GM18519 (cell line): ENCODE measurements at regions not wholly inside any gene's neighbourhood (a gene's known extent, or its start where the extent isn't known, plus 50 kb on each side); places are given as distances from the start of the nearest gene placed in this dataset.

ENCODE experiments used
- ATAC-seq: cut with Tn5 transposase; IDR thresholded peaks from one replicate; pipeline ENCODE4 v1.9.1; 2021; ENCODE audit warnings: mild to moderate bottlenecking, moderate library complexity; ENCODE audit not compliant: unreplicated experiment, low FRiP score

- ATAC-seq = no peak
Observed at GRCh38 chr10:27451054-27451453, 53.0 kb upstream of the RAB18 start.

GRCh38 chr10:27450225-27450624 lies 53.9 kb upstream of the RAB18 start:
- ATAC-seq = no peak

- ATAC-seq = no peak
Observed at GRCh38 chr10:27449571-27449970, 54.5 kb upstream of the RAB18 start.

- no peak for ATAC-seq
Observed at GRCh38 chr10:27448921-27449320, 55.2 kb upstream of the RAB18 start.

GRCh38 chr10:27447540-27447939 lies 56.6 kb upstream of the RAB18 start:
- no peak for ATAC-seq

- no peak for ATAC-seq
Observed at GRCh38 chr10:27446091-27446918, 57.8 kb upstream of the RAB18 start.

- ATAC-seq = no peak
Observed at GRCh38 chr10:27445070-27445469, 59.0 kb upstream of the RAB18 start.

GRCh38 chr10:27440478-27440877 lies 63.6 kb upstream of the RAB18 start:
- no peak for ATAC-seq

- no peak for ATAC-seq
Observed at GRCh38 chr10:27440021-27440420, 64.1 kb upstream of the RAB18 start.

- no peak for ATAC-seq
Observed at GRCh38 chr10:27439101-27439500, 65.0 kb upstream of the RAB18 start.

GRCh38 chr10:27437775-27438174 lies 66.3 kb upstream of the RAB18 start:
- no peak for ATAC-seq

- ATAC-seq = no peak
Observed at GRCh38 chr10:27436710-27437109, 67.4 kb upstream of the RAB18 start.

- no peak for ATAC-seq
Observed at GRCh38 chr10:27433976-27434375, 70.1 kb upstream of the RAB18 start.

- no peak for ATAC-seq
Observed at GRCh38 chr10:27426948-27427467, 77.1 kb upstream of the RAB18 start.

GRCh38 chr10:27413831-27414348 lies 90.2 kb upstream of the RAB18 start:
- ATAC-seq = no peak

GRCh38 chr10:27413387-27413786 lies 90.7 kb upstream of the RAB18 start:
- no peak for ATAC-seq

- no peak for ATAC-seq
Observed at GRCh38 chr10:27410153-27410552, 94.0 kb upstream of the RAB18 start.

GRCh38 chr10:27407271-27407670 lies 96.8 kb upstream of the RAB18 start:
- no peak for ATAC-seq

GRCh38 chr10:27399871-27400270 lies 104.2 kb upstream of the RAB18 start:
- ATAC-seq = no peak

GRCh38 chr10:27393961-27394360 lies 110.1 kb upstream of the RAB18 start:
- no peak for ATAC-seq

- ATAC-seq = no peak
Observed at GRCh38 chr10:27392606-27393005, 111.5 kb upstream of the RAB18 start.

- no peak for ATAC-seq
Observed at GRCh38 chr10:27391916-27392315, 112.2 kb upstream of the RAB18 start.
